Glutamatergic neuron (in vitro differentiated cells): ENCODE measurements at regions not wholly inside any gene's neighbourhood (a gene's known extent, or its start where the extent isn't known, plus 50 kb on each side); places are given as distances from the start of the nearest gene placed in this dataset.
"Not testable (repeated sequence)": the region's sequence is repeated elsewhere in the genome, so short reads cannot be mapped to it uniquely, and the experiment has no call there.

ENCODE experiments used
- DNase-seq: peaks from one replicate; pipeline ENCODE4 v3.0.0; 2022
- H3K27ac Mint-ChIP-seq: one replicate; pipeline ENCODE4 v1.8.0; 2020; ENCODE audit warnings: mild to moderate bottlenecking, mixed read lengths, inconsistent platforms; ENCODE audit not compliant: unreplicated experiment
- H3K27me3 Mint-ChIP-seq: one replicate; pipeline ENCODE4 v1.8.0; 2020; ENCODE audit warnings: mild to moderate bottlenecking, moderate library complexity, mixed read lengths, inconsistent platforms; ENCODE audit not compliant: unreplicated experiment
- H3K36me3 Mint-ChIP-seq: one replicate; pipeline ENCODE4 v1.8.0; 2020; ENCODE audit warnings: mild to moderate bottlenecking, mixed read lengths, inconsistent platforms; ENCODE audit not compliant: unreplicated experiment
- H3K4me1 Mint-ChIP-seq: one replicate; pipeline ENCODE4 v1.8.0; 2020; ENCODE audit warnings: mild to moderate bottlenecking, low read depth, mixed read lengths, inconsistent platforms; ENCODE audit not compliant: unreplicated experiment
- H3K4me3 Mint-ChIP-seq: one replicate; pipeline ENCODE4 v1.8.0; 2020; ENCODE audit warnings: mild to moderate bottlenecking, mixed read lengths, inconsistent platforms; ENCODE audit not compliant: unreplicated experiment
- H3K9me3 Mint-ChIP-seq: one replicate; pipeline ENCODE4 v1.8.0; 2020; ENCODE audit warnings: mild to moderate bottlenecking, moderate library complexity, mixed read lengths, inconsistent platforms; ENCODE audit not compliant: unreplicated experiment
- CTCF ChIP-seq: fragments of 200-600 bp; sonication (generic); IDR thresholded peaks from one replicate; pipeline ENCODE4 v1.5.0; 2021; ENCODE audit not compliant: partially characterized antibody, unreplicated experiment

GRCh38 chr2:59752071-59752470 lies 801.4 kb downstream of the BCL11A start:
- Mint-ChIP-seq H3K27ac (no peak overlapping the region), H3K27me3 (no peaks in the 10 kb centered on the region), H3K4me3 (no peak overlapping the region), H3K36me3 (no peaks in the 10 kb centered on the region), H3K4me1 (no peaks in the 10 kb centered on the region), H3K9me3 (no peaks in the 10 kb centered on the region)
- TF ChIP-seq CTCF = no peak
- DNase-seq = no peak

GRCh38 chr2:59751214-59751613 lies 802.2 kb downstream of the BCL11A start:
- H3K9me3 Mint-ChIP-seq, DNase-seq, H3K4me3 Mint-ChIP-seq, H3K27me3 Mint-ChIP-seq, H3K27ac Mint-ChIP-seq, H3K36me3 Mint-ChIP-seq, H3K4me1 Mint-ChIP-seq: not testable (repeated sequence)

GRCh38 chr2:59746291-59746690 lies 807.2 kb downstream of the BCL11A start:
- no peak overlapping the region for H3K27ac Mint-ChIP-seq
- H3K4me3 Mint-ChIP-seq = no peak overlapping the region
- DNase-seq = no peak
- no peaks in the 10 kb centered on the region for H3K27me3 Mint-ChIP-seq
- no peaks in the 10 kb centered on the region for H3K36me3 Mint-ChIP-seq
- H3K9me3 Mint-ChIP-seq = no peaks in the 10 kb centered on the region
- no peak for TF ChIP-seq CTCF
- H3K4me1 Mint-ChIP-seq = no peaks in the 10 kb centered on the region

GRCh38 chr2:59745085-59745484 lies 808.4 kb downstream of the BCL11A start:
- no peaks in the 10 kb centered on the region for H3K36me3 Mint-ChIP-seq
- H3K27ac Mint-ChIP-seq = no peak overlapping the region

GRCh38 chr2:59744436-59744835 lies 809.0 kb downstream of the BCL11A start:
- no peak overlapping the region for H3K27ac Mint-ChIP-seq
- DNase-seq = no peak
- H3K4me3 Mint-ChIP-seq = no peak overlapping the region
- no peaks in the 10 kb centered on the region for H3K9me3 Mint-ChIP-seq
- no peaks in the 10 kb centered on the region for H3K4me1 Mint-ChIP-seq
- no peaks in the 10 kb centered on the region for H3K36me3 Mint-ChIP-seq
- no peak for TF ChIP-seq CTCF
- H3K27me3 Mint-ChIP-seq = no peaks in the 10 kb centered on the region

More at GRCh38 chr2:59745085-59745484, 808.4 kb downstream of the BCL11A start:
- no peak for TF ChIP-seq CTCF
- no peaks in the 10 kb centered on the region for H3K9me3 Mint-ChIP-seq
- H3K4me3 Mint-ChIP-seq = no peak overlapping the region
- DNase-seq = no peak
- no peaks in the 10 kb centered on the region for H3K27me3 Mint-ChIP-seq
- no peaks in the 10 kb centered on the region for H3K4me1 Mint-ChIP-seq

GRCh38 chr2:59741840-59742239 lies 811.6 kb downstream of the BCL11A start:
- DNase-seq = no peak
- H3K9me3 Mint-ChIP-seq = no peaks in the 10 kb centered on the region
- no peak for TF ChIP-seq CTCF
- no peak overlapping the region for H3K27ac Mint-ChIP-seq
- H3K4me1 Mint-ChIP-seq = no peaks in the 10 kb centered on the region
- H3K36me3 Mint-ChIP-seq = no peaks in the 10 kb centered on the region
- no peaks in the 10 kb centered on the region for H3K27me3 Mint-ChIP-seq
- H3K4me3 Mint-ChIP-seq = no peak overlapping the region
